ENCODE measurements at regions not wholly inside any gene's neighbourhood (a gene's known extent, or its start where the extent isn't known, plus 50 kb on each side); places are given as distances from the start of the nearest gene placed in this dataset.

DNA sequence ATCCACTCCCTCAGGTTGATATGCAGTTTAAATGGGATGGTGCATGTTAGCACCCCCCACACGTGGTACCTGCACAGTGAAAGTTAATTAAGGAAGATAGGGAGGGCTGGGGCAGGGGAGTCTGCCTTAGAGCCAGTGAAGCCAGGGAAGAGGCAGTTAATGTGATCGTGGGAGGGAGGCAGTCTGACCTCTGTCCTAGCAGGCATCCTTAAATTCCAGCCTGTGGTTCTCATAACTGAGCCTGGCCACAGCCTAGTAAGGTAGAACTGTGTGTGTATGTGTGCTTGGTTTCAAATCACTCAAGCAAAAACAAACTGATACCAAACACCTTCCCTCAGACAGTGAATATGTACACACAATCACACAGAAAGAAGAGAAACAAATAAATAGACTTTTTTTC is 319.1 kb upstream of the TLE3 start:
- H3K4me3 ChIP-seq (ENCODE audit: low read depth, low read length): no peak overlapping the region
- no peak overlapping the region for H3K27ac ChIP-seq (ENCODE audit: low read depth, low read length)
- ChIA-PET CTCF (no interaction called here), POLR2A (no interaction called here)
- DNase-seq (ENCODE audit: low read depth, low spot score): no peak
- no peak for TF ChIP-seq CTCF (IDR thresholded peaks at IDR 0.05; ENCODE audit: low read depth, low read length)
- H3K27me3 ChIP-seq (ENCODE audit: control insufficient read depth, insufficient read depth, low read length): peaks cover 55% of the 10 kb centered on the region
- no peaks in the 10 kb centered on the region for H3K9me3 ChIP-seq (ENCODE audit: control insufficient read depth, insufficient read depth, low read length)

DNA sequence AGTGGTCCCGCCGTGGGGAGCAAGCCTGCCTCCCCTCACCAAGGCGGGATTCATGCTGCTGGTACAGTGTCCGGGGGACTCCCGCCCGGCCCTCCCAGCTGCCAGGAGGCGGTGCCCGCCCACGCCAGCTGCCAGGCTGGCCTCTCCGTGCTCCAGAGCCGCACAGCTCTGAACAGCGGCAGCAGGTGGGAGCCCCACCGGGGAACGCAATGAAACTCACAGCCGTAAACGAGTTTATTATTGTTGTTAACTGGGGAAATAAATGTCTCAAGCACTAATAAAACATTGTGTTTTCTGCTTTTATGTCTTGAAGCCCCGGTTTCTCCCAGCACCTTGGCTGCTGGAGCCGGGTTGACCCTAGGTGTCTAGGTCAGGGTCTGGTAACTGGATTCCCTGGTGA is 317.7 kb upstream of the TLE3 start:
- CTCF ChIA-PET: no interaction called here
- no peak for TF ChIP-seq CTCF (IDR thresholded peaks at IDR 0.05; ENCODE audit: low read depth, low read length)
- DNase-seq (ENCODE audit: low read depth, low spot score): no peak
- POLR2A ChIA-PET: no interaction called here
- H3K4me3 ChIP-seq (ENCODE audit: low read depth, low read length): no peak overlapping the region
- H3K9me3 ChIP-seq (ENCODE audit: control insufficient read depth, insufficient read depth, low read length): no peaks in the 10 kb centered on the region
- H3K27ac ChIP-seq (ENCODE audit: low read depth, low read length): no peak overlapping the region
- H3K27me3 ChIP-seq (ENCODE audit: control insufficient read depth, insufficient read depth, low read length): peaks cover 57% of the 10 kb centered on the region

DNA sequence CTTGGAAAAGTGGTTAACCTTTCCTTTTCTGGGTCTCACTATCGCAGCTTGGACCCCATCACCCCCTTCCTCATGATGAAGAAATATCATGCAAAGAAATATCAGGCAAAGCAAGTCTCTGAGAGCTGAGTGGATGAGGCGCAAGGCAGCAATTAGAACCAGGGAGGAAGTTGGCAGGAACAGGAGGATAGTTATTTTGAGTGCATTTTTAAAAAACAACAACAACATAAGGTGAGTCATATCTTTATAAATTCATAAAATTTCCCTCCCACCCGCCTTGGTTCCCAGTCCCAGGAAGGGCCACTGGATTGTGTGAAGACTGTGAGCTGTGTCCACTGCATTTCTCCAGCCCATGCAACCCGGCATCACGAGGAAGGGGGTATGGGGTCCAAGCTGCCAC is 316.9 kb upstream of the TLE3 start:
- no peak overlapping the region for H3K27ac ChIP-seq (ENCODE audit: low read depth, low read length)
- H3K4me3 ChIP-seq (ENCODE audit: low read depth, low read length): no peak overlapping the region
- ChIA-PET CTCF (no interaction called here), POLR2A (no interaction called here)
- H3K27me3 ChIP-seq (ENCODE audit: control insufficient read depth, insufficient read depth, low read length): peaks cover 55% of the 10 kb centered on the region
- no peak for DNase-seq (ENCODE audit: low read depth, low spot score)
- no peaks in the 10 kb centered on the region for H3K9me3 ChIP-seq (ENCODE audit: control insufficient read depth, insufficient read depth, low read length)
- no peak for TF ChIP-seq CTCF (IDR thresholded peaks at IDR 0.05; ENCODE audit: low read depth, low read length)

DNA sequence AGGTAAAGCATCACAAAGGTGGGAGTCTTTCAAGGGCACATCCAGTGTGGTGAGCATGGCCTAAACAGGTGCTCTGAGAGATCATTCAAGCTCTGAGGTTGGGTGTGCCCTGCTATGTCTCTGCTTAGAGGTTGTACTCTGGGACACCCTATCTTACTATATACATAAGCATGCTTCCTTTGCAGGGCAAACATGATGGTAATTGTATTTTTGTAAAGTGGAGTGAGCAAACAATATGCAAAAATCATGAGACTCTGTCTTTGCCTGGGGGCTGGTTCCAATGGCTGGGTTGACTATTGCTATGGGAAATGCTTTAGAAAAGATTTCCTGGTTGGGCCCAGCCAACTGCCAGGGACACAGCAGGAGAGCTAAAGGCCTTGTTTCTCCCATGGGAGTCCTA is 315.1 kb upstream of the TLE3 start:
- no peak for TF ChIP-seq CTCF (IDR thresholded peaks at IDR 0.05; ENCODE audit: low read depth, low read length)
- POLR2A ChIA-PET: no interaction called here
- DNase-seq (ENCODE audit: low read depth, low spot score): no peak
- H3K9me3 ChIP-seq (ENCODE audit: control insufficient read depth, insufficient read depth, low read length): no peaks in the 10 kb centered on the region
- CTCF ChIA-PET: no interaction called here
- no peak overlapping the region for H3K27ac ChIP-seq (ENCODE audit: low read depth, low read length)
- H3K4me3 ChIP-seq (ENCODE audit: low read depth, low read length): no peak overlapping the region
- peaks cover 45% of the 10 kb centered on the region for H3K27me3 ChIP-seq (ENCODE audit: control insufficient read depth, insufficient read depth, low read length)

DNA sequence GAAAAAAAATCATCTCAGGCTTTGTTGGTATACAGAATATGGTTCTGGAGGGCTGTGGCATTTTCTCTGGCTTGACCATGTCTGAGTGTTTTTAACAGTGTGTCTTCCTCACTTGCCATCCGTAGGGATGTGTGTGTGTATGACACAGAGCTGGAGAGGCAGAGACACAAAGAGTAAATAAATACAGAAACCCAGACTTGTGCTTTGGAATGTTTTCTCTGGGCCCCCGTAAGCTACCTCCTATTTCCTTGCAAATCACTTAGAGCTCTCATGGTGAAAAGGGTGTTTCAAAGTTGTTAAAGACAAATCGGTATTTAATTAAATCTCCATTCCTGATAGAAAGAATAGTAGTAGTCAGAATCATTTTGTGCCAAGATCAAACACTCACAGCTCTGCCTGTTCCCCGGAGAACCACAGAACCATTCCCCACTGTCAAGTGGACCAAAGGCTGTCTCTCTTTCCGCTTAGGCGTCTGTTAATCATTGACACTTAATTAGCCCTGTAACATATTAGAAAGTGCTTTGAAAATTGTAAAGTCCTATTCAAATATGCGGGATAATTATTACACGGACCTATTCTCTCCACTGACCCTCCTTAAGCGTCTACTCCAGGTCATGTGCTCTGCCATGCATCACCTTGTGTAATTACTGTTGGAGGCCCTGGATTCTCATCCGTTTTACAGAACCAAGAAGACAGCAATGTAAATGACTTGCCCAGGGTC is 313.6 kb upstream of the TLE3 start:
- Histone ChIP-seq H3K27ac (ENCODE audit: low read depth, low read length) (no peak overlapping the region), H3K4me3 (ENCODE audit: low read depth, low read length) (no peak overlapping the region), H3K9me3 (ENCODE audit: control insufficient read depth, insufficient read depth, low read length) (no peaks in the 10 kb centered on the region), H3K27me3 (ENCODE audit: control insufficient read depth, insufficient read depth, low read length) (peaks cover 50% of the 10 kb centered on the region)
- ChIA-PET POLR2A (no interaction called here), CTCF (no interaction called here)
- DNase-seq (ENCODE audit: low read depth, low spot score): no peak
- no peak for TF ChIP-seq CTCF (IDR thresholded peaks at IDR 0.05; ENCODE audit: low read depth, low read length)

Data from AG04450 (cell line).